ENCODE measurements at regions not wholly inside any gene's neighbourhood (a gene's known extent, or its start where the extent isn't known, plus 50 kb on each side); places are given as distances from the start of the nearest gene placed in this dataset.
"Not testable (repeated sequence)": the region's sequence is repeated elsewhere in the genome, so short reads cannot be mapped to it uniquely, and the experiment has no call there.

- H3K4me1 Mint-ChIP-seq (ENCODE audit: low read depth); H3K27ac Mint-ChIP-seq; H3K36me3 Mint-ChIP-seq (ENCODE audit: insufficient read depth): not testable (repeated sequence)
These were observed 297.4 kb downstream of the CACNA1B start for GRCh38 chr9:138174954-138175353.

GRCh38 chr9:138175354-138175753, 297.8 kb downstream of the CACNA1B start:
- not testable (repeated sequence) for H3K36me3 Mint-ChIP-seq (ENCODE audit: insufficient read depth); DNase-seq (ENCODE audit: low spot score, unreplicated experiment); H3K4me1 Mint-ChIP-seq (ENCODE audit: low read depth); H3K27me3 Mint-ChIP-seq; H3K9me3 Mint-ChIP-seq (ENCODE audit: low read depth); H3K27ac Mint-ChIP-seq; H3K4me3 Mint-ChIP-seq (ENCODE audit: low read depth)

More at GRCh38 chr9:138174954-138175353, 297.4 kb downstream of the CACNA1B start:
- not testable (repeated sequence) for H3K9me3 Mint-ChIP-seq (ENCODE audit: low read depth); H3K4me3 Mint-ChIP-seq (ENCODE audit: low read depth); H3K27me3 Mint-ChIP-seq; DNase-seq (ENCODE audit: low spot score, unreplicated experiment)

GRCh38 chr9:138177091-138177490, 299.5 kb downstream of the CACNA1B start:
- DNase-seq (ENCODE audit: low spot score, unreplicated experiment); H3K9me3 Mint-ChIP-seq (ENCODE audit: low read depth): not testable (repeated sequence)

GRCh38 chr9:138179003-138179402, 301.4 kb downstream of the CACNA1B start:
- H3K27me3 Mint-ChIP-seq; H3K36me3 Mint-ChIP-seq (ENCODE audit: insufficient read depth); H3K9me3 Mint-ChIP-seq (ENCODE audit: low read depth); H3K4me3 Mint-ChIP-seq (ENCODE audit: low read depth); DNase-seq (ENCODE audit: low spot score, unreplicated experiment); H3K27ac Mint-ChIP-seq; H3K4me1 Mint-ChIP-seq (ENCODE audit: low read depth): not testable (repeated sequence)

More at GRCh38 chr9:138177091-138177490, 299.5 kb downstream of the CACNA1B start:
- not testable (repeated sequence) for H3K4me3 Mint-ChIP-seq (ENCODE audit: low read depth); H3K36me3 Mint-ChIP-seq (ENCODE audit: insufficient read depth); H3K27me3 Mint-ChIP-seq; H3K27ac Mint-ChIP-seq; H3K4me1 Mint-ChIP-seq (ENCODE audit: low read depth)

- not testable (repeated sequence) for H3K9me3 Mint-ChIP-seq (ENCODE audit: low read depth); H3K36me3 Mint-ChIP-seq (ENCODE audit: insufficient read depth); DNase-seq (ENCODE audit: low spot score, unreplicated experiment); H3K27me3 Mint-ChIP-seq; H3K4me1 Mint-ChIP-seq (ENCODE audit: low read depth); H3K4me3 Mint-ChIP-seq (ENCODE audit: low read depth); H3K27ac Mint-ChIP-seq
These were observed 302.1 kb downstream of the CACNA1B start for GRCh38 chr9:138179671-138180070.

- H3K27me3 Mint-ChIP-seq; H3K36me3 Mint-ChIP-seq (ENCODE audit: insufficient read depth); H3K9me3 Mint-ChIP-seq (ENCODE audit: low read depth); H3K27ac Mint-ChIP-seq; H3K4me1 Mint-ChIP-seq (ENCODE audit: low read depth); H3K4me3 Mint-ChIP-seq (ENCODE audit: low read depth); DNase-seq (ENCODE audit: low spot score, unreplicated experiment): not testable (repeated sequence)
These were observed 304.4 kb downstream of the CACNA1B start for GRCh38 chr9:138181963-138182362.

GRCh38 chr9:138197156-138197555, 319.6 kb downstream of the CACNA1B start:
- not testable (repeated sequence) for DNase-seq (ENCODE audit: low spot score, unreplicated experiment); H3K27me3 Mint-ChIP-seq; H3K27ac Mint-ChIP-seq; H3K9me3 Mint-ChIP-seq (ENCODE audit: low read depth); H3K36me3 Mint-ChIP-seq (ENCODE audit: insufficient read depth); H3K4me1 Mint-ChIP-seq (ENCODE audit: low read depth); H3K4me3 Mint-ChIP-seq (ENCODE audit: low read depth)

- not testable (repeated sequence) for H3K27me3 Mint-ChIP-seq; H3K9me3 Mint-ChIP-seq (ENCODE audit: low read depth); H3K4me1 Mint-ChIP-seq (ENCODE audit: low read depth)
These were observed 321.4 kb downstream of the CACNA1B start for GRCh38 chr9:138198963-138199362.

GRCh38 chr9:138199917-138200316, 322.3 kb downstream of the CACNA1B start:
- H3K4me3 Mint-ChIP-seq (ENCODE audit: low read depth); H3K4me1 Mint-ChIP-seq (ENCODE audit: low read depth); H3K27me3 Mint-ChIP-seq; H3K36me3 Mint-ChIP-seq (ENCODE audit: insufficient read depth); H3K27ac Mint-ChIP-seq; DNase-seq (ENCODE audit: low spot score, unreplicated experiment); H3K9me3 Mint-ChIP-seq (ENCODE audit: low read depth): not testable (repeated sequence)

More at GRCh38 chr9:138198963-138199362, 321.4 kb downstream of the CACNA1B start:
- not testable (repeated sequence) for H3K27ac Mint-ChIP-seq; H3K36me3 Mint-ChIP-seq (ENCODE audit: insufficient read depth); H3K4me3 Mint-ChIP-seq (ENCODE audit: low read depth); DNase-seq (ENCODE audit: low spot score, unreplicated experiment)

GRCh38 chr9:138200481-138201142, 323.0 kb downstream of the CACNA1B start:
- not testable (repeated sequence) for H3K27ac Mint-ChIP-seq; H3K4me3 Mint-ChIP-seq (ENCODE audit: low read depth); H3K9me3 Mint-ChIP-seq (ENCODE audit: low read depth); H3K27me3 Mint-ChIP-seq; DNase-seq (ENCODE audit: low spot score, unreplicated experiment); H3K4me1 Mint-ChIP-seq (ENCODE audit: low read depth); H3K36me3 Mint-ChIP-seq (ENCODE audit: insufficient read depth)

- not testable (repeated sequence) for H3K9me3 Mint-ChIP-seq (ENCODE audit: low read depth); H3K27me3 Mint-ChIP-seq; H3K4me3 Mint-ChIP-seq (ENCODE audit: low read depth); DNase-seq (ENCODE audit: low spot score, unreplicated experiment); H3K36me3 Mint-ChIP-seq (ENCODE audit: insufficient read depth); H3K27ac Mint-ChIP-seq; H3K4me1 Mint-ChIP-seq (ENCODE audit: low read depth)
These were observed 323.7 kb downstream of the CACNA1B start for GRCh38 chr9:138201167-138201889.

GRCh38 chr9:138202043-138202442, 324.5 kb downstream of the CACNA1B start:
- H3K4me3 Mint-ChIP-seq (ENCODE audit: low read depth); H3K36me3 Mint-ChIP-seq (ENCODE audit: insufficient read depth); DNase-seq (ENCODE audit: low spot score, unreplicated experiment); H3K27me3 Mint-ChIP-seq; H3K4me1 Mint-ChIP-seq (ENCODE audit: low read depth); H3K27ac Mint-ChIP-seq; H3K9me3 Mint-ChIP-seq (ENCODE audit: low read depth): not testable (repeated sequence)

- H3K27me3 Mint-ChIP-seq; H3K27ac Mint-ChIP-seq; H3K9me3 Mint-ChIP-seq (ENCODE audit: low read depth); DNase-seq (ENCODE audit: low spot score, unreplicated experiment); H3K4me3 Mint-ChIP-seq (ENCODE audit: low read depth); H3K4me1 Mint-ChIP-seq (ENCODE audit: low read depth); H3K36me3 Mint-ChIP-seq (ENCODE audit: insufficient read depth): not testable (repeated sequence)
These were observed 325.7 kb downstream of the CACNA1B start for GRCh38 chr9:138203304-138203703.

Measured in progenitor cell of endocrine pancreas (in vitro differentiated cells).